HG02763 (cell line): ENCODE measurements at regions not wholly inside any gene's neighbourhood (a gene's known extent, or its start where the extent isn't known, plus 50 kb on each side); places are given as distances from the start of the nearest gene placed in this dataset.

Experiments
- ATAC-seq: cut with Tn5 transposase; IDR thresholded peaks from one replicate; pipeline ENCODE4 v1.9.1; 2021; ENCODE audit warnings: mild to moderate bottlenecking, moderate library complexity; ENCODE audit not compliant: unreplicated experiment

GRCh38 chr4:14883661-14884060 is 118.6 kb upstream of the CPEB2 start:
- ATAC-seq = no peak

GRCh38 chr4:14887842-14888433 is 114.3 kb upstream of the CPEB2 start:
- ATAC-seq = no peak

- no peak for ATAC-seq
Measured at GRCh38 chr4:14888790-14889572, 113.3 kb upstream of the CPEB2 start.

- ATAC-seq = no peak
Measured at GRCh38 chr4:14892563-14892962, 109.7 kb upstream of the CPEB2 start.

- ATAC-seq = no peak
Measured at GRCh38 chr4:14893713-14894112, 108.6 kb upstream of the CPEB2 start.

- no peak for ATAC-seq
Measured at GRCh38 chr4:14894392-14895292, 107.6 kb upstream of the CPEB2 start.

GRCh38 chr4:14896656-14897175 is 105.6 kb upstream of the CPEB2 start:
- no peak for ATAC-seq

- ATAC-seq = no peak
Measured at GRCh38 chr4:14897217-14897616, 105.1 kb upstream of the CPEB2 start.

GRCh38 chr4:14898989-14899388 is 103.3 kb upstream of the CPEB2 start:
- ATAC-seq = no peak

GRCh38 chr4:14902342-14902741 is 99.9 kb upstream of the CPEB2 start:
- no peak for ATAC-seq

GRCh38 chr4:14903321-14903720 is 99.0 kb upstream of the CPEB2 start:
- ATAC-seq = no peak

- no peak for ATAC-seq
Measured at GRCh38 chr4:14906805-14907204, 95.5 kb upstream of the CPEB2 start.

- no peak for ATAC-seq
Measured at GRCh38 chr4:14908635-14909034, 93.6 kb upstream of the CPEB2 start.

GRCh38 chr4:14910411-14910810 is 91.9 kb upstream of the CPEB2 start:
- ATAC-seq = no peak

- ATAC-seq = no peak
Measured at GRCh38 chr4:14912426-14912825, 89.9 kb upstream of the CPEB2 start.

GRCh38 chr4:14915018-14915417 is 87.3 kb upstream of the CPEB2 start:
- ATAC-seq = no peak

- ATAC-seq = no peak
Measured at GRCh38 chr4:14916554-14917297, 85.6 kb upstream of the CPEB2 start.

- no peak for ATAC-seq
Measured at GRCh38 chr4:14917298-14917633, 85.0 kb upstream of the CPEB2 start.

GRCh38 chr4:14918336-14918735 is 83.9 kb upstream of the CPEB2 start:
- ATAC-seq = no peak

- no peak for ATAC-seq
Measured at GRCh38 chr4:14919785-14920184, 82.5 kb upstream of the CPEB2 start.

- no peak for ATAC-seq
Measured at GRCh38 chr4:14920237-14920636, 82.0 kb upstream of the CPEB2 start.
